RPMI8226 (cell line): ENCODE measurements at regions not wholly inside any gene's neighbourhood (a gene's known extent, or its start where the extent isn't known, plus 50 kb on each side); places are given as distances from the start of the nearest gene placed in this dataset.
"Not testable (repeated sequence)": the region's sequence is repeated elsewhere in the genome, so short reads cannot be mapped to it uniquely, and the experiment has no call there.

Source experiments
- DNase-seq: peaks from one replicate; pipeline ENCODE4 v3.0.0-alpha.2; 2015

DNA sequence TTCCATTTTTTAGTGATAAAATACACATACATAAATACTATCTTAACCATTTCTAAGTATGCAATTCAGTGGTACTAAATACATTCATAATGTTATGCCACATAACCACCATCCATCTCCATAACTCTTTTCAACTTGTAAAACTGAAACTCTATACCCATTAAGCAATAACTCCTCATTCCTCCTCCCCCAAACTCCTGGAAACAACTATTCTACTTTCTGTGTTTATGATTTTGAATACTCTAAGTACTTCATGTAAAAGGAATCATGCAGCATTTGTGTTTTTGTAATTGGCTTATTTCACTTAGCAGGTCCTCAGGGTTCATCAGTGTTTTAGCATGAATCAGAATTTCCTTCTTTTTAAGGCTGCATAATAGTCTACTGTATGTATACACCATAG is 131.8 kb downstream of the TES start:
- no peak for DNase-seq

DNA sequence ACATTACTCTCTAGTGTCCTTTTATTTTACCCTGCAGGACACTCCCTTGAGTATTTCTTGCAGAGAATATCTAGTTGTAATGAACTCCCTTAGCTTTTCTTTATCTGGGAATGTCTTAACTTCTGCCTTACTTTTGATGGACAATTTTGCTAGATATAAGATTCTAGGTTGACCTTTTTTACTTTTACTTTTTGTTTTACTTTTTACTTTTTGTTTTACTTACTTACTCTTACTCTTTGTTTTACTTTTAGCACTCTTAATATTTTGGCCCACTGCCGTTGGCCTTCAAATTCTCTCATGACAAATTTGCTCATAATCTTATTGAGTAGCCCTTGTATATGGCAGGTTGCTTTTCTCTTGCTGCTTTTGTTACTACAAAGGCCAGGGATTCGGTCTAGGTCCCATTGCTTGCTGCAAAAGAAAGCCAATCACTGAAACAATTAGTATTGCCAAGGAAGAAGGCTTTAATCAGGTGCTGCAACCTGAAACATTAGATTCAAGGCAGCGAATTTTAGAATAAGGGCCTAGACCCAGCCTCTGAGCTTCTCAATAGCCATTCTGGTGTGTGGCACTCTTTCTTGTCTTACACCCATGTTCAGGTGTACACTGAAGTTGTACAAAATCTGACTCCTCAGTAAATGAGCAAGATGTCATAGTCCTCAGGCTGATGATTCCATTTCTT is 137.0 kb downstream of the TES start:
- DNase-seq, result no peak

DNA sequence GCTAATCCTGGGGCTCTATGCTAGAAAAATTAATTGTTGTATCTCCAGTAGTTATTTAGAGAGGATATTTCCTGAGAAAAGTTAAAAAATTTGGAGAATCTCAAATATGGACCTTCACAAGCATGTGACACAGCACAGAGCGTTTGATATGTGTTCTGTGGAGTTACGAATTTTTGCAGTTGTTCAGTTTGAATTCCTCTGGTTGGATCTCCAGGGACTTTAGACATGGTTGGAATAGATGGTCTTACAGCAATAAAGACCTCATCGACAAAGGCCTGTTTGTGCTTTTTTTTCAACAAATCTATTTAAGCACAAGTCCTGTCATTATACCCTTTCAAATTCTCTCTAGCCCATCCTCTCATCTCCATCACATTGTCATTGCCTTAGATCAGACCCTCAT is 138.0 kb downstream of the TES start:
- no peak for DNase-seq

DNA sequence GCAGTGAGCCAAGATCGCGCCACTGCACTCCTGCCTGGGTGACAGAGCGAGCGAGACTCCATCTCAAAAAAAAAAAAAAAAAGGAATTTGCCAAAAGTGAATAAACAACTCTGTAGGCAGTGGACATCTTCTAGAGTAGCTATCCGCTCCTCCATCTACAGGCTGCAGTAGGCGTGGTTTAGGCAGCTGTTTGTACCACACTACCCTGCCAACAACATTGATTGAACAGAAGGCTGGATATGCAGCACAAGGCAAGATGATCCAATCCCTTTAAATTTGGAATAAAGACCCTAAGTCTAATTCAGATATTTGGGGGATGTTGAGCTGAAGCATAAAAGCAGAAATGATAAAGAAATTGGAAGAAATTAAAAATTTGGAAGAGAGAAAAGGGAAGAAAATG is 141.6 kb downstream of the TES start:
- no peak for DNase-seq

DNA sequence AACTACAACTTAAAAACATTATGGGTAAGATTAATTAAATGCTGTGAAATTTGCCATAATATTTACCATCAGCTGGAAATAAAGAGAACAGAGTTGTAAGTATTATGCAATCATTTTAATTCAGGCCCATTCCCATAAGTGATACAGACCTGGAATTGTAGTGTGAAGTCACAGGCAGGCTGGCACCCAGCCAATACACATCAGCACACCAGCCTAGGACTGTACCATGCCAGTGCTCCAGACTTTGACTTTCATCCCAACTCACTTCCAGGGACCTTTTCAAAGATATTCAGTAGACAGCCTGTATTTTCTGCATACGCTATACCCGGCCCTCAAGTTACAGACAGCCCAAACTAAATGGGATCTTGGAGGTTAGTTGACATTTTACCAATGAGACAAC is 143.3 kb downstream of the TES start:
- DNase-seq, result no peak

DNA sequence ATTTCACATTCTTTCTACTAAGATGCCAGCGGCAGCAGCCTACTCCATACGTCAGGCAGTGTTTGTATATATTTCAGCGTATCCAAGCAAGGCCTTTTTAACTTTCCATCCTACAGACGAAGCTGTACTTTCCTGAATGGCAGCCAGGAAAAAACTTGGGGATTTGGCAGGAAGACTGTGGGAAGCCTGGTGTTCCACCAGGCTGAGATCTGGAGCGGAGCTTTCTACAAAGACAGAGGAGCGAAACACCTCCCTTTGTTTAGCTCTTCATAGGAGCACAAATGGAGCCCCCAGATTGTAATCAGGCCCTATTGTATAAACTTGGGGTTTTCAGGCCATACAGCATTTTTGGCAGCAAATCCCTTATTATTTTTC is 143.8 kb downstream of the TES start:
- DNase-seq, result no peak

DNA sequence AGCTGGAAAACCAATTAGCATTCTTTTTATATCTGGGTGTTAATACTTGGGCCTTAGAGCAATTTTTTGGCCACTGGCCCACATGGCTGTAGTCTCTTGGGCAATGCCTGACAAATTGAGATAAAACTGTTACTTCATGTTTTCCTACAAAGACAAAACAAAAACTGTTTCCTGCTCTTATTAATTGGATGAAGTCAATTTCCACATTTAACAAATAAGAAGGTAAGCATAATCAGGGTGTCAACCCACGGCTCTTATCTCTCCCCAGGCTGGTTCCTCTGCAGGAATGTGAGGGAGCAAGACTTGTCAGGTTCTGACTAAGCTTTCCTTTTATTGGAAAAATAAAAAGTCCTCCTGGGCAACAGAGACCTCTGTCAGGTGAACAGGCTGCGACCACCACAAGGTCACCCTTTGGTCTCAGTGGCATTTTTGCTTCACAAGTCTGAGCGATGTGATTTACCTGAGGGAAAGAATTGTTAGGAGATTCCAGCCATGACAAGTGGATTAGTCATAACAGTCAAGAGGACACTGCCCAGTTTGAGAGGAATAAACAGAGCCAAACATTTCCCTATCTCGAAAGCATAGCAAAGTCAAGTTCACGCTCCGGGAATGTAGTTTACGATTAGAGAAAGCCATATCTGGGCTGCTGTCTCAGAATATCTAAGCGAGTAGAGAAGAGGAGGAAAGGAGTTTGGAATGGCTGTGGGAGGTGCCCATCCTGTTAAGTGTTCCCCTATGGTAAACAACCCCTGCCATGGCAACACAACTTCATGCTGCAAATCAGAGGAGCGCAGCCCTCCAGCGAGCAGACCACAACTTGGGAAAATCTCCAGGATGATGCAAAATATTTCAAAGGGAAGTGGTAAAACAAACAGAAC is 144.4 kb downstream of the TES start:
- DNase-seq, result no peak

DNA sequence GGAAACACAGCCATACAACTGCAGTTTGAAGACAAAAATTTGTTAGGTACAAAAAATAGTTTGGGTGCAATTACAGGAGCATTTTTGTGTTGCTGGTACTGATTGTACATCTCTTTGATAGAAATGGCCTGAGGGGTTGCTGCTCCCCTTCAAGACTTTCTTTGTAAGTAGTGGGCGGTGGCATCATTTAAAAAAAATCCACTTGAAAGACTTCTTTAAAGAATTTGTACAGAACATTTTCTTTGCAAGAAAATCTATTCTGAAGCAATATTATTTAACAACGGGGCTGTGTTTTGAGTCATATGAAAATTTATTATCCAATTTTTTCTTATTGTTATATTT is 144.1 kb upstream of the CAV2 start:
- DNase-seq, result no peak

DNA sequence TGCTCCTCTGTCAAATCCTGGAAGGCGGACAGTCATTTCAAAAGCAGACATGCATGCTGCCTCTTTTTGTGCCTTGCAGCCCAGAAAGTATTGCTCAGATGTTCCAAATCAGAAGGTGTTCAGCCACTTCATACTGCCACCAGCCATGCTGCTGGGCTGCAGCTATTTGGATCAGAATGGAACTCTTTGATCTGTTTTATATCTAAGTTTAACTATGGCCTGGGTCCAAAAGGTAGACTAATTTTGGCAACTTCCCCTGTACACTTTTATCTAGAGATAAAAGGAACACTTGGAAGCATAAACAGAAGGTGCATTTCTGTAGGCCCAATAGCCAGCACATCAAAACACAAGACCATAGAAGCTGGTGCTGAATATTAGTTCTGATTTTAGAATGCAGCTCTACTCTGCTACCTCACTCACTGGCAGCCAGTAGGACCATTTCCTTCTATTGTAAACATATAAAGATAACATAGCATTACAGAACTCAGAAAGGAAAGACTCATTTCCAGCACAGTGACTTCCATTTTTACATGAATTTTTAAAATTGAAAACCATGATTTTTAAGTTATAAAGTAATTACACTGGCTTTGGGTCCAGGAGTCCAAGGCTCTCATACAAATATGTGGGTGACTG is 143.1 kb upstream of the CAV2 start:
- DNase-seq, result no peak

DNA sequence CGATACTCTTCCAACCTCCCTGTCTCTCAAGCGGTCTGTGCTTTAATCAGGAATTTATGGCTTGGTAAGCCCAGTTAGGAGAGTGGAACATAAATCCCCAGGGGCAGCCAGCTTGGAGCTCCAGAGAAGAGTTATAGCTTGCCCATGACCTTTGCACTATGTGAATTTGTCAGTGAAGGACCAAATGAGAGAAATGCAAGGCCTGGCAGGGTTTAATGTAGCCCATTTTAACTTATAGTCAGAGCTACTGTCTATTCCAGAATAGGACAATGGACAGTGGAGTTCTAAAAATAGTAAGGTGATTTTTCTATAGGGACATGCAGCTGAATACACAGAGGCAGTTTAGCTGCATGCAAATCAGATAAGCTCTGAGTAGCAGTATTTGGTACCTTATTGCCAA is 142.6 kb upstream of the CAV2 start:
- DNase-seq, result no peak

DNA sequence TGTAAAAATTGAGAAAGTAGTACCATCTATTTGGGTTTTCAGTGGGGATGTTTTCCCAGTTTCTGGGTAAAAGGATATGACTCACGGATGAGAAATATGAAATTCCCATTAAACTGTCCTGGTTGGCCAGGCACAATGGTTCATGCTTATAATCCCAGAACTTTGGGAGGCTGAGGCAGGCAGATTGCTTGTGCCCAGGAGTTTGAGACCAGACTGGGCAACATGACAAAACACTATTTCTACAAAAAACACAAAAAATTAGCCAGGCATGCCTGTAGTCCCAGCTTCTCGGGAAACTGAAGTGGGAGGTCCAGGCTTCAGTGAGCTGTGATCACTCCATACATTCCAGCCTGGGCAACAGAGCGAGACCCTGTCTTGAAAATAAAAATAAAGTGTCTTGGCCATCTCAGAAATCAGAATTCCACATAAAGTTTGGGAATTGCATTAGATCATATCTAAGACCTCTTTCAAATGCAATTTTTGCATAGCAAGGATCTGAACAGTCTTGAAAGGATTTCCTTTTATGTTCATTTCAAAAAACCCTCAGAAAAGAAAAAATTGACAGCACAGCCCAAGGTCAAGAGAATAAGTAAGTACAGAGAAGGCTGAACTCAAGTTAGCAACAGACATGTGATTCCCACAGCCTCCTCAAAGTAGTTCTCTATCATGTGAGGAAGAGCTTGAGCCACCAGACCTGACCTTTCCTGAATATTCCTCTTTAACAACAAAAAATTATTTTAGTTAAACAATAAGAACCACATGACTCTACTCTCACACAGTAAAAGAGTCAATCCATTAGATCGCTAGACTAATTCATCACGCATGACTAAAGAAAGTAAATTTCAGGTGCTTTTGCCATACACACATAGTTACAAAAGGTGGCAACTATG is 141.5 kb upstream of the CAV2 start:
- no peak for DNase-seq

DNA sequence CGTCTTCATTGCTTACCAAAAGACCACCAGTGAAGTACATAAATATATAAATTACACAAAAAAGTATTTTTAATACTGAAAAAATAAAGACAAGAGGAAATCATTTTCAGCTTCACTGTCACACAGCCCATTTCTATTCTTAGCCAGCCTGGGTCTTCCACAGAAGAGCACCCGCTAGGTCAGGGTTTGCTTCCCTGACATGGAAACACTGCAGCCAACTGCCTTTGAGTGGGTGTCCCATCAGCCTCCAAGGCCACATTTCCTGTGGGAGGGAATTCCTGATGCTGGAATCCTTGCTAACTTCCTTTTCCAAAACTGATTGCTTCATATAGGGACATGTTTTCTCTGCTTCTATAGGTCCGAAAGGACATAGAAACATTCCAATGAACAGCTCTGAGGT is 137.8 kb upstream of the CAV2 start:
- DNase-seq, result no peak

DNA sequence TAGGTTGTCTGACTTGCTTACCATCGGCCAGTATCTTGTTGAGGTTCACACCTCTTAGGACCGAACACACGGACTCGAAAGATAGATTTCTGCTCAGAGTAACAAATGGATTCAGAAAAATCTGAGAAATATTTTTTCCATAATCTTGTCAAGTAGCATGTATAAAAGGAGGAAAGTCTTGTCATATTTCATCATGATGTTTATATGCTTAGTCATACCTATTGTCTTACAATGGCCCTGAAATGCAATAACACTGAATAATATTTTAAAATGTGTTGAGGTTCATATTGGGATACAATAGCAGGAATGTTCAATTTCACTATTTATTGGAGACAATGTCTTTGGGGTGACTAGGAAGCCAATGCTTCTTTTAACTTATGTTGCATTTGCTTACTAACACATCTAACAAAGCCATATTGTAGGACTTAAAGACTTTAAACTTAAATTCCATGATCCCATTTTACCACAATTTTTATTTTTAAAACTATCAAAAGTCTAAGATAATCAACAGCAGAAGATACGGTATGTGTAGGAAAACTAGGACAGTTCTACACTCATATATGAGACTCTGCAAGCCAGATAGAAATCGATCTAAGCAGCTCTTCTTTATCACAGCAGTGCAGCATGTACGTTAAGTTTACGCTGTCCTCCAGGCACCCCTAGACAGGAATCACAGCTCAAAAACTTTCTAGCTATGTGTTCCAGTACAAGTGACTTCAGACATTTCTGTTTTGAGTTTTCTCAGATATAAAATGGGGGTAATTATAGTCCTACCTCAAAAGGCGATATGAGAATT is 135.7 kb upstream of the CAV2 start:
- DNase-seq, result no peak

DNA sequence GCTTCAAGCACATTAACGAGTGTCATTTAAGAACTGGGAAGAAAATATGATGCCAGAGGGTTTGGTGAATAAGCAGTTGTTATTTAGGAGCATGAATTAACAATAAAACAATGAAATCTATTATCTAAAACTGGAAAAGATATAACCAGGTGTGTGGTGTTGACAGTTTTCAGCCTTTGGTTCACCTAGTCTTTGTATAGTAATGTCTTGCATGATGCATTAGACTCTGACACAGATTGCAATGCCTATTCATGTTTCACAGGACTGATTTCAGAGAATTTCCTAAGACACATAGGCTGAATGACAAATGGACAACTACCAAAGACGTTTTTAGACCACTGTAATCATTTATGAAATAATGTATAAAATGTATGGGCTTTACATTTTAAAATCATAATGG is 135.1 kb upstream of the CAV2 start:
- no peak for DNase-seq

DNA sequence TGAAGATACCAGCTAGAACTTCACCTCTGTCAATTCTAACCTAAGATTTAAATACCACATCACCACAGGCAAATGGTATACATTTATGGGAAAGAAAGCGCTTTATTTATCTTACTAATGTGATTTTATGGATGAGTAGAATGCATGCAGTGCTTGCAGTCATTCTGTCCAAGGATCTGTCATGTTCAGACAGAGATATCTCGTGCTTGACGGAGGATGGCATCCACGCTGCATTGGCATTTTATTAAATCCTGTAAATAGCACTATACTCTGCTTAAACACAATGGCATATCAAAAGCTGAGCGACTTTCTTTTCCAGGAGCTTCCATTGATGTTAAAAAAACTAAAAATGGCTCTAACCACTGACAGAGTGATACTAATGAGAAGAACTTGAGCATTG is 133.7 kb upstream of the CAV2 start:
- DNase-seq, result no peak

DNA sequence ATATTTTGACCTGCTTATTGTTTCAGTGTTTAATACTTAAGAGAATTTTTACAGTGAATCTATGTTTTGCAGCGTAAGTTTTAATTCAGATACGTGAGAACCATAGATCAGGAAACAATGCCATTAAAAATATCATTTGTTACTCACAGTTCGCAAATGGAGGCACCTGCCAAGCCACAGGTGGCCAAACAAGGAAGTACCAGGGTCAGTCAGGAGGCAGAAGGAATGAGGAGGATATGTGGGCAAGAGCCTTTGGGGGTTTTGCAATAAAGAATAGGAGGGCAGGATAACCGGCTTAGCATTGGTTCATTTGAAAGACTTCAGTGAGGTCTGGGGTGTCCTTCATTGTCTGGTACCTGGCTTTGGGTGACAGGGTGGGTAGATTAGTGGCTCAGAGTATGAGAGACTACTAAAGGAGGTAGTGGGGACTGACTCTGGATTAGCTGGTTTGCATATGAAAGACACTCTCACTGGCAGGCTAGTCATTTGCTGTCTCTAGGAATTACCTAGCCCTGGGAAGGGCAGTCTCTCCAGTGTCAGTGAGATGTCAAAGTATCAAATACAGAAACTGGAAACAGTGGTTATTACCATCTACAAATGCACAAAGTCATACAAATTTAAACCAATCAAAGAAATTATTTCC is 132.2 kb upstream of the CAV2 start:
- DNase-seq, result no peak

DNA sequence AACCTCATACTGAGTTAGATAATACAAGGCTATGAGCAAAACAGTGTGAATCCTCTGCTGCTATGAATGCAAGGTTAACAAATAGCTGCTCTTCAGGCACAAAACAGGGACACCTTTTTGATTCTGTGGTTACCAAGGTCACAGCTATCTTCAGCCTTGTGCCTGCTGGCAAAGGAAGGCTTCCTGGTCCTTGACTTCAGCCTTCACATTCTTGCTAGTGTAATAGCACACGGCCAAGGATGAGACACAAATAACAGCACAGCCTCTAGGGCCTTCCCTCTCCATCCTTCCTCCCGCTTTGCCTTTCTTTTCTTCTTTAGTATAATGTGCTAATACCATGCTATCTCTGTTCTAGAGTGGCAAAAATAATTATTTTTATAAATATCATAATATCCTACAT is 130.6 kb upstream of the CAV2 start:
- DNase-seq, result no peak

DNA sequence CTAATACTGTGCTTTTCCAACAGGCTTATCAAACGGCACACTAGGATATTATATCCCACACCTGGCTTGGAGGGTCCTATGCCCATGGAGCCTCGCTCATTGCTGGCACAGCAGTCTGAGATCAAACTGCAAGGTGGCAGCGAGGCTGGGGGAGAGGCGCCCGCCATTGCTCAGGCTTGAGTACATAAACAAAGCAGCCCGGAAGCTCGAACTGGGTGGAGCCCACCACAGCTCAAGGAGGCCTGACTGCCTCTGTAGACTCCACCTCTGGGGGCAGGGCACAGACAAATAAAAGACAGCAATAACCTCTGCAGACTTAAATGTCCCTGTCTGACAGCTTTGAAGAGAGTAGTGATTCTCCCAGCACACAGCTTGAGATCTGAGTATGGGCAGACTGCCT is 128.0 kb upstream of the CAV2 start:
- not testable (repeated sequence) for DNase-seq

DNA sequence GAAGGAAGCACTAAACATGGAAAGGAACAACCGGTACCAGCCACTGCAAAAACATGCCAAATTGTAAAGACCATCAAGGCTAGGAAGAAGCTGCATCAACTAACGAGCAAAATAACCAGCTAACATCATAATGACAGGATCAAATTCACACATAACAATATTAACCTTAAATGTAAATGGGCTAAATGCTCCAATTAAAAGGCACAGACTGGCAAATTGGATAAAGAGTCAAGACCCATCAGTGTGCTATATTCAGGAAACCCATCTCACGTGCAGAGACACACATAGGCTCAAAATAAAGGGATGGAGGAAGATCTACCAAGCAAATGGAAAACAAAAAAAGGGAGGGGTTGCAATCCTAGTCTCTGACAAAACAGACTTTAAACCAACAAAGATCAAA is 126.3 kb upstream of the CAV2 start:
- DNase-seq, result not testable (repeated sequence)

DNA sequence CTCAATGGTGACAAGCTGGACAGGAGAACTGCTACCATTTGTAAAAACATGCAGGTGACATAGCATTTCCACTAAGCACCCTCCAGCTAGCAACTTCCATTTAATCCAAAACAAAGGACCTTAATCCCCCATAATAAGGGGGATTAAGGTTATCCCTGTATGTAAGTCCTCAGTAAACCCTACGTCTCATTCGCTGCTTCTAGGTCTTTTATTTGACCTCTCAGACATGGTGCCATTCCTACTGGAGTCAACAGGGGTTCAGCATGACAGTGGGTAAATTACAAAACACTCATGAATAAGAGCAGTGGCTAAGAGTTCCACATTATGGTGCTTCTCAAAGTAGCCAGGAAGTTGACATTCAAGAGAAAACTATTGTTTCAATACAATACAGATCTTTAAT is 121.8 kb upstream of the CAV2 start:
- DNase-seq, result no peak

DNA sequence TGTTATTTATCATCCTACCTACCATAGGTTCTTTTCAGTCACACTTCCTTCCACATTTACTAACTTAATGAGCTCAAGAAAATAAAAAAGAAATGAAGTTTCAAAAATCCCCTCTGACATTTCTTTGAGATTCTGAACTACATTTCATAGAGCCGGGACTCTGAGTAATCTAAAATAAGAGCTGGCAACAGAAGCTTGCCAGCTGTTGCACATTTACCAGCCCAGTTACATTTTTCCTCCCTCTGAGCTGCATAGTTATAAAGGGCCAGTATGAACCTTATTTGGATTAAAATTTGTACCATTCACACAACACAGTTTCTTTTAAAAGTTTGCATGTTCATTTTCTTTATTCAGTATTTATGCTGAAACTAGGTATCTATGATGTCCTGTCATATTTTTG is 119.5 kb upstream of the CAV2 start:
- DNase-seq, result no peak

DNA sequence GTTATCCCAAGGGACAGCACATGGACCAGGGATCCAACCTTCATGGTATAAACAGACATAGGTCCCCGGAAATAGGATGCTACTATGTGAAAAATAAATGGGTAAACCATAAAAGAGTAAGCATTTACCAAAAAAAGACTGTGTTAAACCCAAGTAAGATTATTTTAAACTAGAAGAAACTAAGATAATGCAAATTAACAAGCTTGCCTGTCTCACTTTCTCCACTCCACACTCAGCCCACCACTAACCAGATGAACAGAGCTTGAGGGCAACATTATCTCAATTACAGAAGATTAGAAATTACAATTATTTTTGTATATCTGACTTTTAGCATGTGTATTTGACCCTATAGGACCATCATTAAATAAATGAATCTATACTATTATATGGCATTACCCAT is 117.2 kb upstream of the CAV2 start:
- DNase-seq, result no peak
